ENCODE measurements at regions not wholly inside any gene's neighbourhood (a gene's known extent, or its start where the extent isn't known, plus 50 kb on each side); places are given as distances from the start of the nearest gene placed in this dataset.
"Not testable (repeated sequence)": the region's sequence is repeated elsewhere in the genome, so short reads cannot be mapped to it uniquely, and the experiment has no call there.

DNA sequence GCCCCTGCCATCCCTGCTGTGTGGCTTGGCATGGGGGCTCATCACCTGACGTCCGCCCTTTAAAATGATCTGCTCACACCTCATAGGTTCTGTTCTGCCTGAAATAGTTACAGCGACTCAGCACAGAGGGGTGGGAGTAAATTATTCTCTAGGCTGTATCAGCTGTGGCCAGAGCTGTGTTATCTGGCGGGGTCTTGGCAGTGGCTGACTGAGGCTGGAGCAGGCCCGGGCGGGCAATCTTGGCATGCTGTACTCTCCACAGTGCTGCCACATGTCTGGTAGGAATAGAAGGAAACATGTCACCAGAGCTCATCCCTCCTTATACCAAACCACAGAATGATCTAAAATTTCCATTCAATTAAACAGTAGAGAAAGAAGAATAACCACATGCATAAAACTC is 499.9 kb upstream of the LMCD1 start:
- Histone ChIP-seq H3K9me3 (no peaks in the 10 kb centered on the region), H3K27me3 (no peaks in the 10 kb centered on the region), H3K36me3 (no peaks in the 10 kb centered on the region), H3K4me1 (no peaks in the 10 kb centered on the region), H3K4me3 (ENCODE audit: low read depth, low read length) (no peak overlapping the region)
- TF ChIP-seq, protein P1, sequence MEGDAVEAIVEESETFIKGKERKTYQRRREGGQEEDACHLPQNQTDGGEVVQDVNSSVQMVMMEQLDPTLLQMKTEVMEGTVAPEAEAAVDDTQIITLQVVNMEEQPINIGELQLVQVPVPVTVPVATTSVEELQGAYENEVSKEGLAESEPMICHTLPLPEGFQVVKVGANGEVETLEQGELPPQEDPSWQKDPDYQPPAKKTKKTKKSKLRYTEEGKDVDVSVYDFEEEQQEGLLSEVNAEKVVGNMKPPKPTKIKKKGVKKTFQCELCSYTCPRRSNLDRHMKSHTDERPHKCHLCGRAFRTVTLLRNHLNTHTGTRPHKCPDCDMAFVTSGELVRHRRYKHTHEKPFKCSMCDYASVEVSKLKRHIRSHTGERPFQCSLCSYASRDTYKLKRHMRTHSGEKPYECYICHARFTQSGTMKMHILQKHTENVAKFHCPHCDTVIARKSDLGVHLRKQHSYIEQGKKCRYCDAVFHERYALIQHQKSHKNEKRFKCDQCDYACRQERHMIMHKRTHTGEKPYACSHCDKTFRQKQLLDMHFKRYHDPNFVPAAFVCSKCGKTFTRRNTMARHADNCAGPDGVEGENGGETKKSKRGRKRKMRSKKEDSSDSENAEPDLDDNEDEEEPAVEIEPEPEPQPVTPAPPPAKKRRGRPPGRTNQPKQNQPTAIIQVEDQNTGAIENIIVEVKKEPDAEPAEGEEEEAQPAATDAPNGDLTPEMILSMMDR (IDR thresholded peaks at IDR 0.05; ENCODE audit: low read depth, low read length): no peak
- DNase-seq: peak; percentile 8

DNA sequence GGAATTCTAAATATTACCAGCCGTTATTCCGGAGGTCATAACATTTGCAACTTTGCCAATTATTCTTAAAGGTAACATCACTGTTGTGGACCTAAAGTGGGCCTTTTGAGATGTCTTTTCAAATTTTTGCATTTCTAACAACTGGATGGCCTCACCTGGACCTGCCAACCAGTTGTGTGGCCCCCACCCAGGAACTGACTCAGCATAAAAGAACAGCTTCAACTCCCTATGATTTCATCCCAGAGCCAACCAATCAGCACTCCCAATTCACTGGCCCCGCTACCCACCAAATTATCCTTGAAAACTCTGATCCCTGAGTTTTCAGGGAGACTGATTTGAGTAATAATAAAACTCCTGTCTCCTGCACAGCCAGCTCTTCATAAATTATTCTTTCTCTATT is 489.7 kb upstream of the LMCD1 start:
- H3K4me3 ChIP-seq (ENCODE audit: low read depth, low read length): no peak overlapping the region
- no peaks in the 10 kb centered on the region for H3K36me3 ChIP-seq
- H3K4me1 ChIP-seq: no peaks in the 10 kb centered on the region
- no peaks in the 10 kb centered on the region for H3K9me3 ChIP-seq
- TF ChIP-seq, protein P1 (IDR thresholded peaks at IDR 0.05; ENCODE audit: low read depth, low read length): no peak
- DNase-seq: no peak
- H3K27me3 ChIP-seq: no peaks in the 10 kb centered on the region

DNA sequence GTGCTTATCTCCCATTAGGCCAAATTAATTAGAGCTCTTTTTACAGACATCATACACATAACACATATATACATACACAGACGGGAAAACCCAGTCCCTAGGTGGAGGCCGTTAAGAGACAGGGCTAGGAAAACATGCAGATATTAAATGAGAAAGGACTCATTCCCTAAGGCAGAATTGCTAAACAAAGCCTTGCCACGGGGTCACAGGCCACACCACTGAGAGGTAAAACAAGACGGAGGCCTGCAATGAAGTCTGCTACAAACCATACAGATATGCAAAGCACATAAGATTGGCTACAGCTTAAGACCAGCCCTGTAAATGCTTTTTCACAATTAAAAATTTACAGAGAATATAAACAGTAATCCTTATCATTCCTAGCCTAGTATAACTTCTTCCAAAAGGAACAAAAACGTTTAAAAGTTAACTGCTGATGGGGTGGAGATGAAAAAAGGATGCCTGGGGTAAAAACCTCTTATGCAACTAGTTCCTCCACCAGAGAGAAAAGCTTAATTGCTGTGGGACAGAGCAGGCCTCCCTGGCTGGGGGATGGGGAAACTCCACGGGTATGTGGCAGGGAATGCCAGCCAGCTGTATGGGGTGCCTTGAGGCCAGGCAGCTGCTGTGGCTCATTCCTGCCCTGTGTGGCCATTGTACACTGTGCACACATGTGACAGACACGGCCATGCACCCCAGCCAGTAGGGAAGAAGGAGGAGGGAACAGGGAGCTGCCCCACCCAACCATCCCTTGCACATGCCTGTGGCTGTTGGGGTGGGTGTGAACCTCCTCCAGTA is 481.4 kb upstream of the LMCD1 start:
- peak; percentile 18 for DNase-seq
- Histone ChIP-seq H3K4me3 (ENCODE audit: low read depth, low read length) (no peak overlapping the region), H3K27me3 (no peaks in the 10 kb centered on the region), H3K4me1 (no peaks in the 10 kb centered on the region), H3K36me3 (no peaks in the 10 kb centered on the region), H3K9me3 (no peaks in the 10 kb centered on the region)
- TF ChIP-seq, protein P1 (IDR thresholded peaks at IDR 0.05; ENCODE audit: low read depth, low read length): no peak

DNA sequence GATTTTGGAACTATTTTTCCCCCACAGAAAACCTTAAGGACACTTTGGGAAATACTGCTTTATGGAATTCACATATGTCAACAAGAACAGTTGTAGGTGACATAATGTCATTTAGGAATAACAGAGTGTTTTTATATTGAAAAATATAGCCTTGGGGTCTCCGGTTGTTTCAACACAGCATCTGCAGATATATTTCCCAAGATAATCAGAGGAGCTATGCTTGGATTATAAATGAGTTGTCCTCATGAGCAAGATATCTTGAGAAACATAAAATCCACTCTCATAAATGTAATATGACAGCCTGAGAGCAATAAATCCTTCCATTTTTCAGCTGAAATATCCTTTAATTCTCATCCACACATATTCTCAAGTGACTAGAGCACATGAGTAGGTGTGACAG is 473.7 kb upstream of the LMCD1 start:
- H3K4me1 ChIP-seq: no peaks in the 10 kb centered on the region

DNA sequence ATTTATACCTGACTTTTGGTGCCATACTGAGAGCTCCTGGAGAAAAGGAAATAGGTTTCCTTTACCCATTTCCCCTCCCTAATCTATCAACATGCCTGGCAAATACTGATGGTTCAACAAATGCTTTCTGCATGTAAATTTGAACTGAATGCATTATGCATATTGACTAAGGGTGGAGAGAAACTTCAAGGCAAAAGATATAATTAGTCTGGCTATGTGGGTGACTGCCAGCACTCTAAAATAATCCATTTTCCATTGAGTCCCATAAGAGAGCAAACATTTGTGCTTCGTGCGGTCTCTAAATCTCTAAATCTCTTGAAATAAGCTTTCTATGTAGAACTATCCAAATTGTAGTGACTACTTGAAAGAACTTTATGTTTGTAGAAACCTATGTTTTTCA is 451.3 kb upstream of the LMCD1 start:
- no peak overlapping the region for H3K4me3 ChIP-seq (ENCODE audit: low read depth, low read length)
- H3K27me3 ChIP-seq: no peaks in the 10 kb centered on the region
- H3K36me3 ChIP-seq: no peaks in the 10 kb centered on the region
- TF ChIP-seq, protein P1 (IDR thresholded peaks at IDR 0.05; ENCODE audit: low read depth, low read length): no peak
- no peaks in the 10 kb centered on the region for H3K4me1 ChIP-seq
- no peaks in the 10 kb centered on the region for H3K9me3 ChIP-seq
- no peak for DNase-seq

More for the DNA sequence above, 473.7 kb upstream of the LMCD1 start:
- H3K36me3 ChIP-seq: no peaks in the 10 kb centered on the region
- H3K4me3 ChIP-seq (ENCODE audit: low read depth, low read length): no peak overlapping the region
- H3K9me3 ChIP-seq: no peaks in the 10 kb centered on the region
- H3K27me3 ChIP-seq: no peaks in the 10 kb centered on the region
- TF ChIP-seq, protein P1 (IDR thresholded peaks at IDR 0.05; ENCODE audit: low read depth, low read length): no peak
- no peak for DNase-seq

DNA sequence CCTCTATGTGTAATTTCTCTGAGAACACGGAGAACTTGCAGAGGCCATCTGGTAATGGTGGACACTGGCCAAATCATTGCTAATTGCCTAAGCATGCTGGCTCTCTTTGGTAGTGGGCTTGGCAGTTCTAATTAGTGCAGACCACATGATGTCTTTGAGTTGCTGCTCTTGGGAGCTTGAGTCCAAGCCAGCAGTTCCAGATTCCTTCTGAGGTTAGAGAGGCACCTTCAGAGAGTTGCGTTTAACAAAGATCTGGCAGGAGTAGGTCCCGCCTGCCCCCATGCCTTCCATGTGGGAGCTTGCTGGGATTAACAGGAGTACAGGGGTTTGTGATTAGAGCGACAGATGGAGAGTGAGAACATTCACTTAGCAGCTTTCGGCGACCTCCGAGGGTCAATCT is 449.0 kb upstream of the LMCD1 start:
- TF ChIP-seq, protein P1 (IDR thresholded peaks at IDR 0.05; ENCODE audit: low read depth, low read length): no peak
- no peaks in the 10 kb centered on the region for H3K4me1 ChIP-seq
- no peak overlapping the region for H3K4me3 ChIP-seq (ENCODE audit: low read depth, low read length)
- no peaks in the 10 kb centered on the region for H3K27me3 ChIP-seq
- H3K36me3 ChIP-seq: no peaks in the 10 kb centered on the region
- H3K9me3 ChIP-seq: no peaks in the 10 kb centered on the region
- DNase-seq: peak; percentile 18

DNA sequence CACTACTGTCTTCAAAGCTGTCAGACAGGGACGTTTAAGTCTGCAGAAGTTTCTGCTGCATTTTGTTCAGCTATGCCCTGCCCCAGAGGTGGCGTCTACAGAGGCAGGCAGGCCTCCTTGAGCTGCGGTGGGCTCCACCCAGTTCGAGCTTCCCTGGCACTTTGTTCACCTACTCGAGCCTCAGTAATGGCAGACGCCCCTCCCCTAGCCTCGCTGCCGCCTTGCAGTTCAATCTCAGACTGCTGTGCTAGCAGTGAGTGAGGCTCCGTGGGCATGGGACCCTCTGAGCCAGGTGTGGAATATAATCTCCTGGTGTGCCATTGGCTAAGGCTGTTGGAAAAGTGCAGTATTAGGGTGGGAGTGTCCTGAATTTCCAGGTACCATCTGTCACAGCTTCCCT is 433.5 kb upstream of the LMCD1 start:
- not testable (repeated sequence) for H3K4me3 ChIP-seq (ENCODE audit: low read depth, low read length); H3K9me3 ChIP-seq; DNase-seq; H3K4me1 ChIP-seq; H3K27me3 ChIP-seq; H3K36me3 ChIP-seq
